HT-29 (cell line): ENCODE measurements at regions not wholly inside any gene's neighbourhood (a gene's known extent, or its start where the extent isn't known, plus 50 kb on each side); places are given as distances from the start of the nearest gene placed in this dataset.

Source experiments
- DNase-seq: peaks from one replicate; pipeline ENCODE4 v3.0.0-alpha.2; 2015; ENCODE audit warnings: low spot score

- no peak for DNase-seq
These were observed 298.9 kb upstream of the TCF4 start for GRCh38 chr18:55886886-55887285.

DNA sequence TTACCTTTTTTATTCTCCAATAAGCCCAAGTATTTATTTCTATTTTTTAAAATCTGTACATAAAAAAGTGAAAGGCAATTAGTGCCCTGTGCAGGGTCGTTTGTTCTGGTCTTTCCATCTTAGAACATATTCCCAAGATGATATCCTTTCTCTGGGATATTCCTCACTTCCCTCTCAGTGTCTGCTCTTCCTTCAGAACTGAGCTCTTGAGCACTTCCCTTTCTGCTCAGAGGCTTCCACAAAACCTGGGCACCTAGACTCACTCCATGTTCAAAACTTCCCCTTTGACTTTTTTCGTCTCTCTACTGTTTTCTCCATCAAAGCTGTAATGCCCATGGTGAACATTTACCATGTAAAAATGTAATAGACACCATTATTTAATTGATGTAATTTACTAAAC lies 296.5 kb upstream of the TCF4 start:
- DNase-seq, result no peak

GRCh38 chr18:55880617-55881016 lies 292.6 kb upstream of the TCF4 start:
- DNase-seq, result no peak

DNA sequence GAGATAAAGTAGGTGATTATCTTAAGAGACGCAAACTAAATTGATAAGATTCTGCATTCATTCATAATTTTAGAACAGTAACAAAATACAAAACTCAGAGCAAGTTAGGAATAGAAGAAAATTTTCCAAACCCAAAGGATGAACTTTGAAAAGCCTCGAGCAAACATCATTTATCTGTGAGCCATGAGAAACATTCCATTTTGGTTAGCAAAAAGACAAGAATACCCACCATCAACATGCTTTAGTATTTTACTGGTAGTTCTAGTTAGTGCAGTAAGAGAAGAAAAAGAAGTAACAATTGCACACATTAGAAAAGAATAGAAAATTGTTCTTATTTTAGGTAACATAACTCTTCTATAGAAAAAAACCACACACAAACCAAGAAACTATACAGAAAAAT lies 291.3 kb upstream of the TCF4 start:
- no peak for DNase-seq

- no peak for DNase-seq
These were observed 290.2 kb upstream of the TCF4 start for GRCh38 chr18:55878224-55878623.

DNA sequence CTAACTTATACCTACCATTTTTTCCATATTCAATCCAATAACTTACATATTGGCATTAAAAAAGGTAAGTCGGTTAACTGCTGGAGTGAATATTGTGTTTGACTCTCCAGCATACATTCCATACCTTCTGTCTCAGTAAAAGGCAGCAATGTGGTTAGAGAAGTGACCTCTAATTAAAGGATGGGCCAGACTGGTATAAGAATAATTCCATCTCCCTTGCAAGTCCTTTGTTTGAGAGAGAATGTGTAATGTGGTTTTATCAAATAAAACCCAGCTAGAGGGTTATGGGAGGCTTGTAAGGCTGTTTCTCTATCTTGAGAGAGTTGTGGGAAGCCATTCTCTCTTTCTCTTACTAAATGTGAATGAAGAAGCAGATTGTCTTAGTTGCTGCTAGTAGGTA lies 289.3 kb upstream of the TCF4 start:
- DNase-seq, result no peak

- DNase-seq, result no peak
These were observed 288.3 kb upstream of the TCF4 start for GRCh38 chr18:55876254-55876653.

DNA sequence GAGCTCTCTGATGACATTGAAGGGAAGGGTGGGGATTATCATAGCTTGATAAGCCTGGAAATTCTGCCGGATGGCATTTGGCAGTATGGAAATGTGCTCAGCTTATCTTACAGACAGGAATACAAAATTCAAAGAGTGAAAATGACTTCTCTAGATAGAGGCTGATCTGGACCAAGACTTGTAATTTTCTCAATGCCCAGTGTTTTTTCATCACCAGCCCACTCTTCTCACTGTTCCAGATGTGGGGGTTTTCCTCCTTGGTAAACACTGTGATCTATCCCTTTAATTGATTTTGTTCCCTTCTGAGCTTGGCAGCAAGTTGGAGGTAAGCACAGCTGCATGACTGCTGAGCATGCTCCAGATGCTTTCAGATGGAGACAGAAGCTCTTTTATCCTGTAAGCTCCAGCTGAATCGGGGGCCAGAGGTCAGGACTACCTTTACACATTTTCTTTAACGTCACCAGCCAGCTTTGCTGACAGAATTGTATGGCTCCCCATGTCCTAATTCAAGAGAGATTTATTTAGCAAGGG lies 287.4 kb upstream of the TCF4 start:
- DNase-seq, result no peak

DNA sequence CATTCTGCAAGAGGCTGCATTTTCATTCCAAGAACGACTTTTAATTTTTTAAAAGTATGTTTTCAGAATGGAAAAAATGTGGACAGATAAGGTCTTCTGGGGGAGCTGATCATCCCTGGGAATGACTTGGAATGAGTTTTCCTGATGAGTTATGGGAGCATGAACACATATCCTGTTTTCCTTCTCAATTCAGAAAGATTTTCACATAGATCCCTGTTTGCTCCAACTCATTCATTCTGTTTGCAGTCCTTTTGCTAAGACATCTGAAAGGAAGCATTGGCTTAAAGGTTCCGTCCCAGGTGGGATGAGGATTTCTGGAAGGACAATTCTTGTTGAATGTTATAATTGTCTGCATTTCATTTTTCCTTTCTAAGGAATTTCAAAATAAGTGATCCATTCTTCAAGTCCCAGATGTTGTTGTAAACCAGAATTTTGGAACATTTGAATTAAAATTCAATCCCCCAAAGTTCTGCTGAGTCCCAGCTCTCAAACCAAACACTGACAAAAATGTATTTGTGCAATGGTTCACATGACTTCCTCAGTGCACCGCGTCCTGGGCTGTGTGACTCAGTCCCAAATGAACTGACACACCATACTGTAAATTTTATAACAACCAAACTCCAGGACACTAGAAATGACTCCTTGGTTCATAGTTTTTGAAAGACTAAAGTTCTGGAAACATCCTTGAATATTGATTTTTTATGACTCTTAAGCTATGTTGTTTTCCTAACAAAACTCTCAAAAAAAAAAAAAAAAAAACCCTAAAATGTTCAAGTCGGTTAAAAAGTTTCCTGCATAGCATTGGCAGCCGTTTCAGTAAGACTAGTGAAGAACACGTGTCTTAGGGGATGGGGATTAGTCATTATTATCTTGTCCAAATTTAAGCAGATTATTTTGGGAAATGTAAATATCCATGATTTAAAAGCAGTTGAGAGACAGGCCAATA lies 281.8 kb upstream of the TCF4 start:
- DNase-seq, result no peak

DNA sequence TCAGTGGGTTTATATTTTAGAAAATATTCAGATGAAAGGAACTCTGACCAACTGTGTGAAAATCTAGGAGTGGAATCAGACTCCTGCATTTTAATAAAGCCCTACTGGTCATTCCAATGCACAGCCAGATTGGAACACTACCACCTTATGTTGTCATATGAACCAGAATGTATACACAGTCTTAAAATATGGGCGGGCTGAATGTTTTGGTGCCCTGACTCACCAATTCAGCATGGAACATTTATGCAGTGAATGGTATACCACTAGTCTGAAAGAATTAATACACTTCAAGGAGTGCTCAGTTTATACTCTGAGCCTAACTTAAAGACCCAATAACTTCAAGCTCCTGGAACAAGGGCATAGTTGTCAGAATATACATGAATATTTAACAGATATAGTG lies 280.9 kb upstream of the TCF4 start:
- no peak for DNase-seq

DNA sequence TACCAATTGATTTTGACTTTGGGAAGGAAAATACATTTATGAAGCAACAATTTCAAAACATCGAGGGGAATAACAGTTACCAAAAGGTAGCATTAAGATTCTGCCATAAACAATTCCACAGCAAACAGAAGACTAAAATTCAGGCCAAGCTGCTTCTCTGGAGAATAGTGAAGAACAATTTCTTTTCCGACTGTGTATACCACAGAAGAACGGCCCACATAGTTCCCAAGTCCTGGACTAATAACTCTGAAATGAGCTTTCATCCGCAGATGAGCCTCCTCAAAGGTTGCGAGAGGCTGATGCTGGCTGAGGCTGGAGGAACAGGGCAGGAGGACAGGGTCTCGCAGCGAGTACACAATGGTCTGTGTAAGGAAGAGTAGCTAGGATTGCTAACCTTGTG lies 278.9 kb upstream of the TCF4 start:
- no peak for DNase-seq

DNA sequence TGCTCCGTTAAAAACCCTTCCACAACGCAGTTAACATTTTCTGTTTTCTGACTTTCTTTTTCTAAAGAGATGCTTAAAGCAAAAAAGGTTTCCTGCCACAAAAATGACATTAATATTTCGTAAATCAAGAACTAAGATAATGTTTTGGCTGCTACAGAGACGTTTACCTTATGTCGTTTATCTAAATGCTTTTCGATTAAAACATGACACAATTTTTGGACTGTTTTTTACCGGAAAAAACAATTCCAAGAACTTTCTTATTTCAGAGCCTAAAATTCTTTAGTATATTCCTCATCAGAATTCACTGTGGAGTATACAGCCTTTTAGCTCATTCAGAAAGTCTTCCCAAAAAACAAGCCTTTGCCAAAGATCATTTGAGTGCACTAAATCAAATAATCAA lies 278.0 kb upstream of the TCF4 start:
- no peak for DNase-seq

DNA sequence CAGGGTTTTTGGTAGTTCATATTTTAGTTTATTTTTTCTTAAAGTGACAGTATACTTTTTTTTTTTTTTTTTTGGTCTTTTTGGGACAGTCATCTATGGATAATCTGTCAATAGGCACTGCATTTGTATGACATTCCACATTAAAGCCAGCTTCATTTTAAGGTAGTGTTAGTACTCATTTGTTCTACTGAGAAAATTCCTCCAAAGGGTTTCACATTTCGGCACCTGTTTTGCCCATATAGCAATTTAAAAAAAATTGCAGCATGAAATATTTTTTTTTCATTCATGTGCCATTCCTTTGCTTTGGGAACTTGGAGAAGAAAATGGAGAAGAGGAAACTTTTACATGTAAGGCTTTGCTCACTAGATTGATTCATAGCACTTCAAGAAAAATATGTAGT lies 276.3 kb upstream of the TCF4 start:
- DNase-seq, result no peak

- DNase-seq, result no peak
These were observed 275.9 kb upstream of the TCF4 start for GRCh38 chr18:55863876-55864275.

DNA sequence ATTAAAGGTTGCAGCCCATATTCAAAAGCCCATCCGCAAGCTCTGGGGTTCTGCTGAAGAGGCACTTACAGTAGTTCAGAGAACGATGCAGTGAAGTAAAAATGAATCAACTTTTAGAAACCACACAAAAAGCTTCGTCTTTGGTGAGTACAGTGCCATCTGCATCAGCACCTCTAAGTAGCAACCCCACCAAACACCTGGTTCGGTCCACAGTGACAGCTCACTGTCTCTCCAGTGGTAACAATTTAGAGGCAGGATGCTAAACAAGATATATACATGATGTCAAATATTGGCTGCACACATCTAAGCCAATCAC lies 275.4 kb upstream of the TCF4 start:
- no peak for DNase-seq

DNA sequence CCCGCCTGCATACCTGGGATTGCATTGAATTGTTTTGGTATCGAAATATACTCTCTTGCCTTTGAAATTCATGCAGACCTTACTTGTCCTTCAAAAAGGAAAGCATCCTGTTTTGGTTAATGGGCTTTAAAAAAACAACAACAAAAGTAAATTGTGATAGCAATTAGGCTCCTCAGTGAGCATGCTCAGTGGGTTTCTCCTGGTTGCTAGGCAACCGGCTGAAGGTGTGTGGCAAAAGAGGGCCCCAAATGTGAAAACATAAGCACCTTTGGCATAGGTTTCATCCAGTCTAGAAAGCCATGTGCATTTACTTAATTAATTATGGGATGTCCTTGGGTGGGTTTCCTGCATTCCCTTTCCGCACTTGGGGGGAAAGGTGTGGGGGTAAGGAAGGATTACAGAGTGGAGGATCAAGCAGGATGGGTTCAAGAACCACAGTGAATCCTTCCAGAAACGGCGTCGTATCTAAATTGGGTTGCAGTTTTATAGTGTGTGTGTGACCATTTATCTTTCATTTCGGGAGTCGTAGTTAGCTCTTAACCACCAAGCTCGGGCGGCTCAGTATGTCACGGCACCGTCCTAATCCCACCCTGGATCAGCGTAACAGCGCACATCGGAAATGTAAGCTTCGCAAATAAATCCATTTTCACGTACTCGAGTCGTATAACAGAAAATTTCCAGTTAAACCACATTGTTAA lies 274.9 kb upstream of the TCF4 start:
- no peak for DNase-seq

DNA sequence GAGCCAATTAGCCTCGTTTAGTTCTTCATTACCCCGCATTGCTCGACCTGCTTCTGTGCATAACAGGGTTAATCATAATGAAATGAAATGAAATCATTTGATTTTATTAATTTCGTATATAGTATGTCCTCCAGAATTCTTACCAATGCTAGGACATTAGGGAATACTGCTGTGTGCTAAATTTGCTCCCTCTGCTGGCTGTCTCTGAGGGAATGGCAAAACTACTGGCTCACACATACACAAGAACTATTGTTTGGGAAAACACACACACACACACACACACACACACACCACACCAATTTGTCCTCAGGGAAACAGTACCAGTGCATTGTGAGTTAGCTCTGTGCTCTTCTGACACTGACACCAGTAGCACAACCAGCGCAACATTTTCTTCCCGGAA lies 273.3 kb upstream of the TCF4 start:
- peak; percentile 16 for DNase-seq

GRCh38 chr18:55858661-55859515 lies 270.9 kb upstream of the TCF4 start:
- no peak for DNase-seq

DNA sequence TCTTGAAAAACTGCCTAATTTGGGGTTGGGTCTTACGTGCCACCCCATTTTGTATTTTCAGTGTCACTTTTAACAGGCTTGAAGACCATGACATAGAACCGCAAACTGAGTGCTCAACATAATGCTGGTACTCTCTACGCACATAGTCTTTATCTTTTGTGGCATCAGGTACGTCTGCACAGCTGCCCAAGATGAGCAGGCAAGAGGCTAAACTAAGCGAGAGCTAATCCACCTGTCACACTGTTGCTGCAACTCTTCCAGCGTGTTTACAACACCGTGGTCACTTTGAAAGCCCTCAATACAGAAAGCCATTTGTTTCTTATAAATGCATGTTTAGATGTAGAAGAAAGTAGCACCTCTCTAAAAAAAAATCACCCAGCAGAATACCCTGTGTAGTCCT lies 270.0 kb upstream of the TCF4 start:
- no peak for DNase-seq

DNA sequence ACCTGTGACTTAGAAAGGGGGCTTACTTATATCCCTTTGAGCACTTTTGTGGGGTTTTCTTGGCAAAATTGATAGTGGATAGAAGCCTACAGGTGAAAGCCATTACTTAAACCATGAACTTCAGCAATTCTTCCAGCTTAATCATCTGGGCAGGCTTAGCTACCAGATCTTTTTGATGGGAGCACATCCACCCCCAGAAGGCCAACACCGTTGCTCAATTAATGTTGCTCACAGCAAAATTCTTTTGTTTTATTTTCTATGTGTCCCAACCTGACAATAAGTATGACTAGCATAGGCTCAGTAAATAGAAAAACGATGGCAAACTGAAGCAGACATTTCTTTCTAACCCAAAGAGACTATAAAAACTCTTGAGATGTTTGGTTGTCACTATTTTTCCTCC lies 269.4 kb upstream of the TCF4 start:
- DNase-seq, result no peak

- no peak for DNase-seq
These were observed 268.7 kb upstream of the TCF4 start for GRCh38 chr18:55856679-55857078.

DNA sequence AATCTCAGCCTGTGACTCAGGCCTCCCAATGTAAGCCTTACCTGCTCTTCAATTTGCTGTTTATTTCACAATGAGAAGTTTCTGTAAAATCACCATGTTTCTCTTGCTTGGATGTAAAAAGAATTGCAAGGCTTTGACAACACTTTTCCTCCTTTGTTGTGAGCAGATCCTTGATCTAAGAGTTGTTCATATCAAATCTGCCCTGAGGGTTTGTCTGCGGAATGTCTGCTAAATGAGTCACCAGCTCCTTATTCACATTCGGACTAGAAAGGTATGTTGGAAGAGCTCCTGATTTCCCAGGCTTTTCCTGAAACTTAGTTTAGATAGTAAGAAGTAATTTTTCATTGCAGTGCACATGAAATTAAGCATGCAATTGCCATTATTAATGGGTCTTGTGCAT lies 268.2 kb upstream of the TCF4 start:
- DNase-seq, result no peak
